HepG2 (cell line): ENCODE measurements at regions not wholly inside any gene's neighbourhood (a gene's known extent, or its start where the extent isn't known, plus 50 kb on each side); places are given as distances from the start of the nearest gene placed in this dataset.
"Not testable (repeated sequence)": the region's sequence is repeated elsewhere in the genome, so short reads cannot be mapped to it uniquely, and the experiment has no call there.

Experiments used
- ATAC-seq: fragments of 200-7000 bp; cut with Tn5 transposase; 3 replicates; pipeline ENCODE4 v1.9.1; 2020; ENCODE audit warnings: mild to moderate bottlenecking, moderate library complexity
- BruUV-seq: library from RNA; stranded (reverse); fragments of 400-500 nt; replicated peaks from 2 replicates; lab custom pipeline; 2021; lab: Mats Ljungman, UMichigan
- CTCF ChIA-PET: fragments of 300-600 bp; formaldehyde crosslinking; extraction: SDS; loops from one replicate; lab custom pipeline; 2021; ENCODE audit warnings: low total read pairs, inconsistent platforms, low intra/inter-chr PET ratio; lab: Yijun Ruan, JAX
- POLR2A ChIA-PET: fragments of 350-600 bp; sonication (Branson Sonifier 250); formaldehyde crosslinking; loops from one replicate; lab custom pipeline; 2020; ENCODE audit warnings: antibody characterized with exemption, inconsistent platforms; lab: Yijun Ruan, JAX
- DNase-seq: peaks from one replicate; pipeline ENCODE4 v3.0.0-alpha.2; 2015; ENCODE audit warnings: low spot score
- FAIRE-seq: peaks from 3 replicates; lab custom pipeline; 2011; peaks lifted over from hg19 to GRCh38; lab: Jason Lieb, UNC
- H2AFZ ChIP-seq: one replicate; pipeline ENCODE4 v1.6.1; 2011; ENCODE audit warnings: low read length, inconsistent platforms
- H3K27ac ChIP-seq: fragments of 300-600 bp; 3 replicates; pipeline ENCODE4 v1.8.0; 2011; ENCODE audit warnings: mixed run types, mild to moderate bottlenecking, mixed read lengths, low read length, inconsistent platforms; ENCODE audit not compliant: insufficient read depth; ENCODE audit errors: extremely low read length
- H3K27me3 ChIP-seq, 2 experiments: fragments of 200-600 bp in 1 of 2; 2 replicates in 1 of 2; 3 replicates in 1 of 2; pipeline versions ENCODE4 v1.6.0 to v1.8.0; 2011; ENCODE audit warnings: low read length in 2 of 2, mild to moderate bottlenecking in 2 of 2, moderate library complexity in 2 of 2, inconsistent platforms in 1 of 2; ENCODE audit not compliant: insufficient read depth in 2 of 2, control insufficient read depth in 1 of 2
- H3K36me3 ChIP-seq, 2 experiments: fragments of 200-600 bp in 1 of 2; replicated peaks in 1 of 2; 2 replicates in 1 of 2; 3 replicates in 1 of 2; pipeline versions ENCODE4 v1.5.1 to v1.8.0; 2011; ENCODE audit warnings: low read length in 2 of 2, inconsistent platforms in 1 of 2; ENCODE audit not compliant: insufficient read depth in 2 of 2, control insufficient read depth in 1 of 2
- H3K4me1 ChIP-seq: 2 replicates; pipeline ENCODE4 v1.5.1; 2012; ENCODE audit warnings: low read length, inconsistent platforms; ENCODE audit not compliant: insufficient read depth
- H3K4me2 ChIP-seq: 2 replicates; pipeline ENCODE4 v1.6.0; 2011; ENCODE audit warnings: low read depth, low read length, inconsistent platforms
- H3K4me3 ChIP-seq, 3 experiments: fragments of 200-600 bp in 1 of 3; sonication (generic), shearing (Covaris generic) in 1 of 3; replicated peaks in 1 of 3; 2 replicates each; pipeline ENCODE4 v1.5.1; 2011 to 2016; ENCODE audit warnings: low read length in 3 of 3, inconsistent platforms in 2 of 3, low read depth in 2 of 3, mild to moderate bottlenecking in 2 of 3, control low read depth in 1 of 3, mixed read lengths in 1 of 3; ENCODE audit not compliant: insufficient read depth in 1 of 3
- H3K79me2 ChIP-seq: one replicate; pipeline ENCODE4 v1.6.1; 2011; ENCODE audit warnings: low read length, inconsistent platforms; ENCODE audit not compliant: insufficient read depth
- H3K9ac ChIP-seq: 2 replicates; pipeline ENCODE4 v1.6.0; 2011; ENCODE audit warnings: mild to moderate bottlenecking, low read depth, low read length, inconsistent platforms; ENCODE audit not compliant: insufficient read depth
- H3K9me3 ChIP-seq: 2 replicates; pipeline ENCODE4 v1.5.1; 2012; ENCODE audit warnings: mild to moderate bottlenecking, low read length
- H4K20me1 ChIP-seq: 2 replicates; pipeline ENCODE4 v1.6.0; 2011; ENCODE audit warnings: inconsistent platforms, mild to moderate bottlenecking, low read length, moderate library complexity; ENCODE audit not compliant: insufficient read depth
- ARHGAP35 ChIP-seq: sonication (generic); formaldehyde crosslinking; IDR thresholded peaks from 2 replicates; pipeline ENCODE4 v1.9.0; 2022; ENCODE audit warnings: mild to moderate bottlenecking, inconsistent platforms, moderate library complexity, missing genetic modification reagents, borderline replicate concordance
- REPIN1 ChIP-seq: sonication (generic); formaldehyde crosslinking; IDR thresholded peaks from 2 replicates; pipeline ENCODE4 v1.8.0; 2022; ENCODE audit warnings: missing genetic modification reagents, low read depth, mild to moderate bottlenecking, borderline replicate concordance
- ZNF136 ChIP-seq: sonication (generic); formaldehyde crosslinking; IDR thresholded peaks from 2 replicates; pipeline ENCODE4 v1.8.1; 2022; ENCODE audit warnings: low read depth, mild to moderate bottlenecking, moderate library complexity, missing genetic modification reagents
- ZNF615 ChIP-seq: sonication (generic); formaldehyde crosslinking; IDR thresholded peaks from 2 replicates; pipeline ENCODE4 v1.5.0; 2020; ENCODE audit warnings: mild to moderate bottlenecking, missing genetic modification reagents, borderline replicate concordance
- WGBS: methylation state at CpG from one replicate; pipeline ENCODE4 v1.1.6; 2017; ENCODE audit warnings: low lambda C conversion rate; 5-methylcytosine and 5-hydroxymethylcytosine counted together
- in situ Hi-C: cut with HindIII; loops from 2 replicates; pipeline ENCODE4 v1.10.0; 2017; ENCODE audit warnings: low pct_unique_long_range_greater_than_20kb; ENCODE audit not compliant: extremely low pct_ligation_motif_present
- intact Hi-C: fragments of 100-400 bp; cut with micrococcal nuclease; formaldehyde crosslinking; loops from one replicate; pipeline ENCODE4 v1.10.0; 2022; ENCODE audit not compliant: unreplicated experiment
- TF ChIP-seq, protein P1 (sequence below): sonication (generic); formaldehyde crosslinking; IDR thresholded peaks from 2 replicates; pipeline ENCODE4 v1.9.0; 2021; ENCODE audit warnings: missing genetic modification reagents, borderline replicate concordance
- TF ChIP-seq, protein P2 (sequence below): sonication (generic); formaldehyde crosslinking; IDR thresholded peaks from 2 replicates; pipeline ENCODE4 v1.8.0; 2022; ENCODE audit warnings: mild to moderate bottlenecking, missing genetic modification reagents, moderate library complexity

DNA sequence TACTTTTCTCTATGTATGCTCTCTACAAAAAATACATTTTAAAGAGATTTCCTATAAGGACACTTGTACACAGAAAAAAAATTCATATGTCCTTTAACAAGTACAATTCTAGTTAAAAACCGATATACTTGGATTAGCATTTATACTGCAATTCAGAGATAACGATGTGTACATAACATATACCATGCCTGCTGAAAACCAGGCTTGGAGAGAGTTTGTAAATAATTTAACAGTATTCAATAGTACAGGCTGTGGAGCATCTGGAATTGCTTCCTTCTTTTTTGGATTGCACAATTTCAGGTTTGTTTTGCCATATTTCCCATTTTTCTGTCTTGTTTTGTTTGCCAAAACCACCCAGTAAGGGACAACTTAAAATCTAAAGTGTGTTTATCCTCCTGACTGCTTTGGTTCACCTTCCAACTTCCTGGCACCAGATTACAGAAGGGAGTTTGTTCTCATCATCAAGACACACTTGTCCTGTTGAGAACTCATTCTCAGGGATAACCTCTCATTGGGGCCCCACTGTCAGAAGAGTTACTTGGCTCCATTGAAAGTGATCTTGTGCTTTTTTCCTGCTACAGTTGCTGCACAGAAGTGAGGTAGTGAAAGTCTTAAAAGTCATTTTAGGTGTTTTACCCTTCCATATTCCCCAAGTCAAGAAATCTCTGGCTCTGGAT is 1526.7 kb downstream of the KHDRBS2 start:
- in situ Hi-C loops, POLR2A ChIA-PET, ATAC-seq, H2AFZ ChIP-seq, H3K4me3 ChIP-seq, CTCF ChIA-PET, H3K27me3 ChIP-seq, H3K4me2 ChIP-seq, H3K79me2 ChIP-seq, BruUV-seq, DNase-seq, H4K20me1 ChIP-seq, H3K4me1 ChIP-seq, FAIRE-seq, intact Hi-C loops, H3K27ac ChIP-seq, H3K9ac ChIP-seq, H3K36me3 ChIP-seq: not testable (repeated sequence)
- H3K9me3 ChIP-seq: peaks cover 84% of the 10 kb centered on the region
- 9% methylated on average over 2 of the region's 2 CpGs for WGBS

DNA sequence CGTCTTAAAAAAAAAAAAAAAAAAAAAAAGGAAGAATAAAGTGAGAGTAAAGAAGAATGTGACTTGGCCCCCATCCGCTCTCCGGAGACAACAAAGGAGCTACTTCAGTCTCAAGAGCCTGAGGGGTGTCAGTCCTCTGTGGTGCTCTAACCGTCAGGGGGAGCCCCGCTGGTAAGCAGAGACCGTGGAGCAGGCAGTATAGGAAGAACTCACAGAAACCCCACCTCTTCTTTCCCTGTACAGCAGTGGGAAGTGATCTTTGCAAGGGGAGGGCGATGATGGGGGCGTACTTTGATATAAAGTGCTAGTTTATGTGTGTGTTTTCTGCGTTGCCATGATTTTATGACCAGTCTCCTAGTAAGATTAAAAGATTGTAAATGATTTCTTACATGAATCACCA is 1527.3 kb downstream of the KHDRBS2 start:
- H3K4me3 ChIP-seq, in situ Hi-C loops, CTCF ChIA-PET, H3K4me2 ChIP-seq, H3K79me2 ChIP-seq, H3K4me1 ChIP-seq, H3K9ac ChIP-seq, BruUV-seq, ATAC-seq, H2AFZ ChIP-seq, H3K27ac ChIP-seq, H4K20me1 ChIP-seq, intact Hi-C loops, H3K27me3 ChIP-seq, DNase-seq, H3K36me3 ChIP-seq, POLR2A ChIA-PET, FAIRE-seq: not testable (repeated sequence)
- H3K9me3 ChIP-seq: peaks cover 79% of the 10 kb centered on the region
- WGBS: 50% methylated on average over 9 of the region's 9 CpGs

DNA sequence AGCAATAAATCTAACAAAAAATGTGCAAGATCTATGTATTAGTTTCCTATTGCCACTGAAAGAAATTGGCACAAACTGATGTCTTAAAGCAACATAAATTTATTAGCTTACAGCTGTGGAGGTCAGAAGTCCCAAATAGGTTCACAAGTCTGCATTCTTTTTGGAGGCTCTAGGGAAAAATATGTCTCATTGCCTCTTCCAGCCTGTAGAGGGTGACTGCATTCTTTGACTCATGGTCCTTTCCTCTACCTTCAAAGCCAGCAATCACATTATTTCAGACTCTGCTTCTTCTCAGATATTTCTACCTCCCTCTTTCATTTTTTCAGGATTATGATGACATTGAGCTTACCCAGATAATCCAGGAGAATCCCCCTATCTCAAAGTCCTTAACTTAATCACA is 1531.1 kb downstream of the KHDRBS2 start:
- H3K4me1 ChIP-seq: no peaks in the 10 kb centered on the region
- H4K20me1 ChIP-seq: no peaks in the 10 kb centered on the region
- no TSS peak for BruUV-seq
- no peak for DNase-seq
- no peaks in the 10 kb centered on the region for H3K27me3 ChIP-seq
- H3K79me2 ChIP-seq: no peaks in the 10 kb centered on the region
- CTCF ChIA-PET: no interaction called here
- H3K9ac ChIP-seq: no peak overlapping the region
- ATAC-seq: no peak
- intact Hi-C loops: no loop called here
- H3K27ac ChIP-seq: no peak overlapping the region
- H2AFZ ChIP-seq: no peak overlapping the region
- peaks cover 81% of the 10 kb centered on the region for H3K9me3 ChIP-seq
- no peaks in the 10 kb centered on the region for H3K36me3 ChIP-seq
- no peak overlapping the region for H3K4me2 ChIP-seq
- POLR2A ChIA-PET: no interaction called here
- FAIRE-seq: no peak
- in situ Hi-C loops: no loop called here
- no peak overlapping the region for H3K4me3 ChIP-seq
- TF ChIP-seq, protein P1, sequence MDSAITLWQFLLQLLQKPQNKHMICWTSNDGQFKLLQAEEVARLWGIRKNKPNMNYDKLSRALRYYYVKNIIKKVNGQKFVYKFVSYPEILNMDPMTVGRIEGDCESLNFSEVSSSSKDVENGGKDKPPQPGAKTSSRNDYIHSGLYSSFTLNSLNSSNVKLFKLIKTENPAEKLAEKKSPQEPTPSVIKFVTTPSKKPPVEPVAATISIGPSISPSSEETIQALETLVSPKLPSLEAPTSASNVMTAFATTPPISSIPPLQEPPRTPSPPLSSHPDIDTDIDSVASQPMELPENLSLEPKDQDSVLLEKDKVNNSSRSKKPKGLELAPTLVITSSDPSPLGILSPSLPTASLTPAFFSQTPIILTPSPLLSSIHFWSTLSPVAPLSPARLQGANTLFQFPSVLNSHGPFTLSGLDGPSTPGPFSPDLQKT (CRISPR knock-in tag): no peak
- TF ChIP-seq ARHGAP35 (CRISPR knock-in tag): no peak
- TF ChIP-seq, protein P2, sequence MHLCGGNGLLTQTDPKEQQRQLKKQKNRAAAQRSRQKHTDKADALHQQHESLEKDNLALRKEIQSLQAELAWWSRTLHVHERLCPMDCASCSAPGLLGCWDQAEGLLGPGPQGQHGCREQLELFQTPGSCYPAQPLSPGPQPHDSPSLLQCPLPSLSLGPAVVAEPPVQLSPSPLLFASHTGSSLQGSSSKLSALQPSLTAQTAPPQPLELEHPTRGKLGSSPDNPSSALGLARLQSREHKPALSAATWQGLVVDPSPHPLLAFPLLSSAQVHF (CRISPR knock-in tag): no peak
- TF ChIP-seq ZNF136 (CRISPR knock-in tag): no peak
- TF ChIP-seq ZNF615 (CRISPR knock-in tag): no peak
- TF ChIP-seq REPIN1 (CRISPR knock-in tag): no peak
